CD8-positive, alpha-beta memory T cell (primary cell): ENCODE measurements at regions not wholly inside any gene's neighbourhood (a gene's known extent, or its start where the extent isn't known, plus 50 kb on each side); places are given as distances from the start of the nearest gene placed in this dataset.

ENCODE experiments used
- CTCF ChIA-PET: fragments of 350-600 bp; sonication (Branson Sonifier 250); formaldehyde crosslinking; loops from one replicate; lab custom pipeline; 2021; ENCODE audit warnings: antibody characterized with exemption; lab: Charles Lee
- POLR2A ChIA-PET: fragments of 350-600 bp; sonication (Branson Sonifier 250); formaldehyde crosslinking; loops from one replicate; lab custom pipeline; 2021; ENCODE audit warnings: antibody characterized with exemption; lab: Charles Lee
- DNase-seq, 5 donors: peaks; one replicate each; pipeline versions ENCODE4 v3.0.0 to v3.0.0-alpha.2; 2020 to 2022; ENCODE audit warnings: mixed read lengths in 1 of 5
- H3K27ac ChIP-seq: one replicate; pipeline ENCODE4 v1.7.0; 2013; ENCODE audit warnings: low read depth, mild to moderate bottlenecking, low read length, moderate library complexity
- H3K27me3 ChIP-seq: 2 replicates; pipeline ENCODE4 v1.7.0; 2013; ENCODE audit warnings: low read length, mild to moderate bottlenecking; ENCODE audit not compliant: insufficient read depth, poor library complexity, severe bottlenecking
- H3K36me3 ChIP-seq: 2 replicates; pipeline ENCODE4 v1.7.0; 2013; ENCODE audit warnings: mild to moderate bottlenecking, low read length, moderate library complexity; ENCODE audit not compliant: insufficient read depth
- H3K4me1 ChIP-seq: 2 replicates; pipeline ENCODE4 v1.7.0; 2013; ENCODE audit warnings: mild to moderate bottlenecking, low read length, moderate library complexity; ENCODE audit not compliant: insufficient read depth
- H3K4me3 ChIP-seq: 2 replicates; pipeline ENCODE4 v1.7.0; 2013; ENCODE audit warnings: mild to moderate bottlenecking, low read length
- H3K9me3 ChIP-seq: 2 replicates; pipeline ENCODE4 v1.7.0; 2013; ENCODE audit warnings: mild to moderate bottlenecking, low read length
- H3K27ac Mint-ChIP-seq, 8 donors: one replicate each; pipeline ENCODE4 v1.8.0; 2020 to 2021; ENCODE audit warnings: mixed read lengths in 8 of 8, mild to moderate bottlenecking in 6 of 8, inconsistent platforms in 3 of 8, moderate library complexity in 3 of 8
- H3K27me3 Mint-ChIP-seq, 2 donors: one replicate each; pipeline ENCODE4 v1.8.0; 2020 to 2021; ENCODE audit warnings: mixed read lengths in 2 of 2, mild to moderate bottlenecking in 1 of 2, moderate library complexity in 1 of 2
- H3K36me3 Mint-ChIP-seq, 3 donors: one replicate each; pipeline ENCODE4 v1.8.0; 2020 to 2021; ENCODE audit warnings: mixed read lengths in 3 of 3, inconsistent platforms in 1 of 3, mild to moderate bottlenecking in 1 of 3
- H3K4me1 Mint-ChIP-seq, 3 donors: one replicate each; pipeline ENCODE4 v1.8.0; 2020 to 2021; ENCODE audit warnings: mixed read lengths in 3 of 3, inconsistent platforms in 1 of 3, mild to moderate bottlenecking in 1 of 3
- H3K4me3 Mint-ChIP-seq, 7 donors: one replicate each; pipeline ENCODE4 v1.8.0; 2020 to 2021; ENCODE audit warnings: mixed read lengths in 7 of 7, mild to moderate bottlenecking in 6 of 7, moderate library complexity in 4 of 7, inconsistent platforms in 2 of 7
- H3K9me3 Mint-ChIP-seq, 5 donors: one replicate each; pipeline ENCODE4 v1.8.0; 2020 to 2022; ENCODE audit warnings: mixed read lengths in 5 of 5, mild to moderate bottlenecking in 3 of 5, moderate library complexity in 2 of 5, inconsistent platforms in 1 of 5

DNA sequence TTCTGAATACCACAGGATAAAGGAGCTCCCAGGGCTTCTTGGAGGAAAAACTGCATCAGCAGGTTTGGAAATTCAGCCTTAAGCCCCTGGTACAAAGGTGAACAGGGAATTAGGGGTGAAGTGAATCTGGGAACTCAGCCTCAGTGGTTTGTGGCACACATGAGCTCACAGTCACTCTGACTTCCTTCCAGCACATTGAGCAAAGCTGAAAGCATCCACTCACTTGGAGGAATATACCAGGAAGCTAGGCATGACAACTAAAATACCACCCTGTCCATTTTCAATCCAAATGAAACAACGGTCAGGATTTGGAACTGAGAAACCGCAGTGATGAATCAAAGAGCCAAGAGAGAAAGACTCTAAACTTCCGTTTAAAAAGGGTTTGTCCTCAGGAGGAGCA lies 216.1 kb downstream of the ICOS start:
- Histone ChIP-seq H3K27ac (no peak overlapping the region), H3K27me3 (no peaks in the 10 kb centered on the region), H3K36me3 (no peaks in the 10 kb centered on the region), H3K4me3 (no peak overlapping the region), H3K9me3 (no peaks in the 10 kb centered on the region), H3K4me1 (no peaks in the 10 kb centered on the region)
- Mint-ChIP-seq H3K9me3 (peaks cover 0 to 2% (median 0%) of the 10 kb centered on the region in 5 donors), H3K4me1 (no peaks in the 10 kb centered on the region), H3K27ac (no peak overlapping the region), H3K27me3 (peaks cover 9 to 37% of the 10 kb centered on the region in 2 donors), H3K4me3 (no peak overlapping the region), H3K36me3 (no peaks in the 10 kb centered on the region)
- CTCF ChIA-PET = interaction anchor here (1.4 to 1.6 kb wide), 2 partner anchors 12 to 26 kb away, joined by 3 read pairs; no protein-coding TSS in a partner anchor
- POLR2A ChIA-PET = no interaction called here
- no peak for DNase-seq

DNA sequence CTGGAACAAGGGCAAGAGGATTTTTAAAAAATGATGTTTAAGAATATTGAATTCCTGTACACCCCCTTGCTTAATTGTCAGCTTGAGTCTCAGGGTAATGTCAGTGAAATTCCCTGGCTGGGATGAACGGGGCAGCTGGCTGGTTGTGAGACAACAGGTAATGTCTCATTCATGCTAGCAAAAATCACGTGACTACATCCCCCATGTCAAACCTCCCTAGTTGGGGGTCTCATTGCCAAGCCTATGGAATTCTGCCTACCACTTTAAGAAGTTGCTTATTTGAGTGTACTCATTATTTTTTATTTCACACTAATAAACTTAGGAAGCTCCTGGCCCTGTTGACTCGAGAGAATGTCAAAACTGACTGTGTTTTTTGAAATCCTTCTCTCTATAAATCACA lies 218.3 kb downstream of the ICOS start:
- no peaks in the 10 kb centered on the region for H3K4me1 ChIP-seq
- Mint-ChIP-seq H3K27ac (no peak overlapping the region), H3K27me3 (peaks cover 5 to 21% of the 10 kb centered on the region in 2 donors), H3K9me3 (peaks cover 0 to 3% (median 0%) of the 10 kb centered on the region in 5 donors), H3K4me1 (no peaks in the 10 kb centered on the region), H3K36me3 (no peaks in the 10 kb centered on the region), H3K4me3 (no peak overlapping the region)
- CTCF ChIA-PET = interaction anchor here (3.3 kb wide), 1 partner anchor 10 kb away, joined by 14 read pairs; no protein-coding TSS in a partner anchor
- no peaks in the 10 kb centered on the region for H3K9me3 ChIP-seq
- no peak overlapping the region for H3K4me3 ChIP-seq
- DNase-seq = no peak
- no peak overlapping the region for H3K27ac ChIP-seq
- no peaks in the 10 kb centered on the region for H3K36me3 ChIP-seq
- POLR2A ChIA-PET = no interaction called here
- H3K27me3 ChIP-seq = no peaks in the 10 kb centered on the region

DNA sequence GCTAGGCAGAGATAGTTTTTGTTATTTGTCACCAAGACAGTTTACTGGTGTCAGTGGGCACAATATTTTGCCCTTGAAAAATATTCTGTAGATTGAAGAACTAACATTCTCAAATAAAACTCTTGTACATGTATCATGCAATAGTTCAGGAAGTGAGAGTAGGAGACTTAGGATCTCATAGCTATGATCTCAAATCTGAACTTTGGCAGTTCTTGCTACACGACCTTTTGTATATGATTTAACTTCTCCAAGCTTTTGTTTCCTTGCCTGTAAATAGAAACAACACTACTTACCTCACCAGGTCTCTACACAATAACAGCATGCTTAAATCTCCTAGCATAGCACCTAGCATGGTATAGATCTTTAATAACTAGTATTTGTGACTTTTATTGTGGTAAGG lies 219.9 kb downstream of the ICOS start:
- Mint-ChIP-seq H3K4me1 (no peaks in the 10 kb centered on the region), H3K27me3 (peaks cover 7 to 18% of the 10 kb centered on the region in 2 donors), H3K9me3 (peaks cover 0 to 4% (median 0%) of the 10 kb centered on the region in 5 donors), H3K27ac (no peak overlapping the region), H3K36me3 (peaks cover 0 to under 1% (median 0%) of the 10 kb centered on the region in 3 donors), H3K4me3 (no peak overlapping the region)
- H3K27ac ChIP-seq = no peak overlapping the region
- H3K36me3 ChIP-seq = no peaks in the 10 kb centered on the region
- H3K4me1 ChIP-seq = no peaks in the 10 kb centered on the region
- ChIA-PET CTCF (no interaction called here), POLR2A (no interaction called here)
- no peaks in the 10 kb centered on the region for H3K9me3 ChIP-seq
- no peak for DNase-seq
- no peak overlapping the region for H3K4me3 ChIP-seq
- H3K27me3 ChIP-seq = no peaks in the 10 kb centered on the region

DNA sequence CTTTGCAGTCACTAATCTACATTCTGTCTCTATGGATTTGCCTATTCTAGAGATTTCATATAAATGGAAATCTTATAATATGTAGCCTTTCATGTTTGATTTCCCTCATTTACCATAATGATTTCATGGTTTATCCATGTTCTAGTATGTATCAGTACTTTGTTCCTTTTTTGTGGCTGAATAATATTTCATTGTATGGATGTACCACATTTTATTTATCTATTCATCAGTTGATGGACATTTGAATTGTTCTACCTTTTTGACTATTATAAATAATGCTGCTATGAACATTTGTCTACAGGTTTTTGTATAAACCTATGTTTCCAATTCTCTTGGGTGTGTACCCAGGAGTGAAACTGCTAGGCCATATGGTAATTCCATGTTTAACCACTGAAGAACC lies 221.1 kb downstream of the ICOS start:
- H3K4me3 ChIP-seq = no peak overlapping the region
- no peak overlapping the region for H3K27ac ChIP-seq
- H3K36me3 ChIP-seq = no peaks in the 10 kb centered on the region
- Mint-ChIP-seq H3K36me3 (peaks cover 0 to 4% (median 0%) of the 10 kb centered on the region in 3 donors), H3K27ac (no peak overlapping the region), H3K27me3 (peaks cover 7 to 19% of the 10 kb centered on the region in 2 donors), H3K4me1 (no peaks in the 10 kb centered on the region), H3K9me3 (peaks cover 0 to 4% (median 0%) of the 10 kb centered on the region in 5 donors), H3K4me3 (no peak overlapping the region)
- CTCF ChIA-PET = no interaction called here
- no peaks in the 10 kb centered on the region for H3K4me1 ChIP-seq
- no peaks in the 10 kb centered on the region for H3K27me3 ChIP-seq
- H3K9me3 ChIP-seq = no peaks in the 10 kb centered on the region
- POLR2A ChIA-PET = no interaction called here
- DNase-seq = no peak

DNA sequence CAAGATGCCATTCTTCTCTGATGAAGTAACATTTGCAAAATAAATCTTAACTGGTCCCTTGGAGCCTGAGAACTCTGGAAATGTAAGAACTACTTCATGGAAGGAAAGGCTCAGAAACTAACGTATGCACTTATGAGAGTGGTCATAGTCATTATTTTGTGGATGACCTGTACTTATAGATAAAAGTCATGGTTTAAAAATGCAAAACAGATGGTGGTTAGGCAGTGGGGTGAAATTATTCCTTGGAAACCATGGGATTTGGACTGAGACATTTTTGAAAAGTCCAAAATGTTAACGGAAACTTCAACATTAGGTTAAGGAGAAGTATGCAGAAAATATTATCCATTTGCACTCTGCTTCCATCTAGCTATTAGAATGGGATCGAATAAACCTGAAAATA lies 223.0 kb downstream of the ICOS start:
- no peak overlapping the region for H3K4me3 Mint-ChIP-seq
- H3K27me3 Mint-ChIP-seq = peaks cover 7 to 19% of the 10 kb centered on the region in 2 donors
- Histone ChIP-seq H3K9me3 (no peaks in the 10 kb centered on the region), H3K27me3 (no peaks in the 10 kb centered on the region), H3K36me3 (no peaks in the 10 kb centered on the region), H3K4me1 (no peaks in the 10 kb centered on the region), H3K4me3 (no peak overlapping the region), H3K27ac (no peak overlapping the region)
- peaks cover 0 to 4% (median 0%) of the 10 kb centered on the region in 3 donors for H3K36me3 Mint-ChIP-seq
- DNase-seq = no peak
- ChIA-PET POLR2A (no interaction called here), CTCF (interaction anchor here (1.8 kb wide), 1 partner anchor 18 kb away, joined by 8 read pairs; no protein-coding TSS in a partner anchor)
- H3K4me1 Mint-ChIP-seq = no peaks in the 10 kb centered on the region
- peaks cover 0 to 6% (median 4%) of the 10 kb centered on the region in 5 donors for H3K9me3 Mint-ChIP-seq
- H3K27ac Mint-ChIP-seq = no peak overlapping the region

DNA sequence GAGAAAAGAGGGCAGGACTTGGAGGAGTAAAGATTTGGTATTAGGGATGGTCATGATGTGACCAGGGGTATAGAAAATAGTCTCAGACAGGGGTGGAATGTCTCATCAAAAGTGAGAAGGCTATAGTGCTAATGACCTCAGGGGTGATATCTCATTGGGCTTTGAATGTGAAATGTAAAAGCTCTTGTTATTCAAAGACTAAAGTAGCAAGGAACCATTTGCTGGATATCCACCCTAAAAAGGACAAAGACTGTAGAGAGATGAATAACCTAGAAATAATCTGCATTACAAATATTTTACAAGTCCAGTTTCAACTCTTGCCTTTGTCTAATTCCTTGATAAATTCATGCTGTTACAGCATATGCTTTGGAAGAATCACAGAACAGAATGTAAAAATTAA lies 224.4 kb downstream of the ICOS start:
- Mint-ChIP-seq H3K4me1 (no peaks in the 10 kb centered on the region), H3K4me3 (no peak overlapping the region), H3K27ac (no peak overlapping the region), H3K36me3 (peaks cover 0 to 4% (median 0%) of the 10 kb centered on the region in 3 donors), H3K27me3 (peaks cover 7 to 19% of the 10 kb centered on the region in 2 donors), H3K9me3 (peaks cover 0 to 6% (median 4%) of the 10 kb centered on the region in 5 donors)
- CTCF ChIA-PET = interaction anchor here (1.8 kb wide), 1 partner anchor 17 kb away, joined by 8 read pairs; no protein-coding TSS in a partner anchor
- Histone ChIP-seq H3K27ac (no peak overlapping the region), H3K4me3 (no peak overlapping the region), H3K27me3 (no peaks in the 10 kb centered on the region), H3K36me3 (no peaks in the 10 kb centered on the region), H3K4me1 (no peaks in the 10 kb centered on the region), H3K9me3 (no peaks in the 10 kb centered on the region)
- POLR2A ChIA-PET = no interaction called here
- no peak for DNase-seq

DNA sequence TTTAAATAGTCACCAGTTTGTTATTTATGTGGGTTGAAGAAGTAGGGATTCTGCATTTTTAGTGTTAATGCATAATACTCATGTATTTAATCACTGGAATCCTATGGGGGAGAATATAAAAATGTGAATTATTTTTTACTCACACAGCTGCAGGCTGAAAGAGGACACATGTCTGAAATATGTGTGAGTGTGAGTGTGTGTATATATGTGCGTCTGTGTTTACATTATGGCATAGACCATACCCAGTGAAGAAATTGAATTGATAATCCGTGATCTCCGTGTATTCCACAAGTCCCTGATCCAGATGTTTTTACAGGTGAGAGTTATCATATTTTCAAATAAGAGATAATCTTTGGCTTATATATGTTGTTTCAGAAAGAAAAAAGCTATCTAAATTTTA lies 225.3 kb downstream of the ICOS start:
- no peaks in the 10 kb centered on the region for H3K27me3 ChIP-seq
- H3K4me1 ChIP-seq = no peaks in the 10 kb centered on the region
- Mint-ChIP-seq H3K4me3 (no peak overlapping the region), H3K9me3 (peaks cover 0 to 6% (median 4%) of the 10 kb centered on the region in 5 donors), H3K4me1 (no peaks in the 10 kb centered on the region), H3K36me3 (peaks cover 0 to 4% (median 0%) of the 10 kb centered on the region in 3 donors), H3K27ac (no peak overlapping the region), H3K27me3 (peaks cover 10 to 19% of the 10 kb centered on the region in 2 donors)
- no peak overlapping the region for H3K4me3 ChIP-seq
- H3K9me3 ChIP-seq = no peaks in the 10 kb centered on the region
- H3K27ac ChIP-seq = no peak overlapping the region
- ChIA-PET POLR2A (no interaction called here), CTCF (interaction anchor here (0.9 kb wide), 1 partner anchor 17 kb away, joined by 5 read pairs; no protein-coding TSS in a partner anchor)
- DNase-seq = no peak
- H3K36me3 ChIP-seq = no peaks in the 10 kb centered on the region

DNA sequence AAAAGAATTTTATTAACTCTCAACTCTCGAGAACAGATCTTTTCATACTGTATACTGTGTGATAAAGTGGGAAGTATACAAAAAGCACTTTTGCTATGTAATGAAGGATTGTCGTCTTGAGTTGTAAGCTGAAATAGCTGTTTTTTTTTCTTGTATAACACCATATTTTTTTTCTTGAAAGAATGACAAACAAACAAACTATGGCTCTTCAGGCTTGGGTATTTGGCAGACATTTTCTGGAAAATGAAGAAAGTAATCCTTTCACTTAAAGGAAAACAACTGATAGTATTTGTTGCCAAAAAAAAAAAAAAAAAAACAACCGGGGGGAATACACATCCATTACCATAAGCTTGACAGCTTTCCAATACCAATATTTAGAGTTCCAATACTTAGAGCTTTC lies 230.4 kb downstream of the ICOS start:
- ChIA-PET CTCF (interaction anchor here (2.8 kb wide), 1 partner anchor 11 kb away, joined by 14 read pairs; no protein-coding TSS in a partner anchor), POLR2A (no interaction called here)
- no peak for DNase-seq
- Mint-ChIP-seq H3K9me3 (peaks cover 0 to 4% (median 0%) of the 10 kb centered on the region in 5 donors), H3K36me3 (no peaks in the 10 kb centered on the region), H3K27ac (no peak overlapping the region), H3K4me3 (no peak overlapping the region), H3K27me3 (peaks cover under 1 to 2% of the 10 kb centered on the region in 2 donors), H3K4me1 (no peaks in the 10 kb centered on the region)
- H3K27me3 ChIP-seq = peaks cover 5% of the 10 kb centered on the region
- no peak overlapping the region for H3K4me3 ChIP-seq
- no peaks in the 10 kb centered on the region for H3K36me3 ChIP-seq
- H3K9me3 ChIP-seq = no peaks in the 10 kb centered on the region
- no peaks in the 10 kb centered on the region for H3K4me1 ChIP-seq
- no peak overlapping the region for H3K27ac ChIP-seq
